Activated CD4-positive, alpha-beta T cell treated with anti-CD3 and anti-CD28 coated beads, Interleukin-2, amount 50 U/mL, for 16 hours (primary cell): ENCODE measurements at regions not wholly inside any gene's neighbourhood (a gene's known extent, or its start where the extent isn't known, plus 50 kb on each side); places are given as distances from the start of the nearest gene placed in this dataset.
"Not testable (repeated sequence)": the region's sequence is repeated elsewhere in the genome, so short reads cannot be mapped to it uniquely, and the experiment has no call there.

ENCODE experiments used
- DNase-seq: peaks from one replicate; pipeline ENCODE4 v3.0.0-alpha.2; 2020

- no peak for DNase-seq
Observed at GRCh38 chr13:70612881-70613280, 504.6 kb upstream of the KLHL1 start.

- DNase-seq = no peak
Observed at GRCh38 chr13:70604448-70604847, 496.2 kb upstream of the KLHL1 start.

- no peak for DNase-seq
Observed at GRCh38 chr13:70593716-70594115, 485.5 kb upstream of the KLHL1 start.

GRCh38 chr13:70585109-70585508 lies 476.9 kb upstream of the KLHL1 start:
- DNase-seq = no peak

- DNase-seq = no peak
Observed at GRCh38 chr13:70580825-70581224, 472.6 kb upstream of the KLHL1 start.

GRCh38 chr13:70579941-70580340 lies 471.7 kb upstream of the KLHL1 start:
- DNase-seq = no peak

GRCh38 chr13:70571221-70571620 lies 463.0 kb upstream of the KLHL1 start:
- no peak for DNase-seq

- DNase-seq = peak; percentile 18
Observed at GRCh38 chr13:70568571-70568970, 460.3 kb upstream of the KLHL1 start.

- no peak for DNase-seq
Observed at GRCh38 chr13:70544706-70545105, 436.5 kb upstream of the KLHL1 start.

GRCh38 chr13:70541451-70541850 lies 433.2 kb upstream of the KLHL1 start:
- DNase-seq = no peak

GRCh38 chr13:70534466-70534865 lies 426.2 kb upstream of the KLHL1 start:
- no peak for DNase-seq

- DNase-seq = no peak
Observed at GRCh38 chr13:70529652-70530051, 421.4 kb upstream of the KLHL1 start.

- DNase-seq = no peak
Observed at GRCh38 chr13:70527599-70527998, 419.3 kb upstream of the KLHL1 start.

- DNase-seq = no peak
Observed at GRCh38 chr13:70523622-70524021, 415.4 kb upstream of the KLHL1 start.

- no peak for DNase-seq
Observed at GRCh38 chr13:70520275-70521036, 412.2 kb upstream of the KLHL1 start.

GRCh38 chr13:70518081-70518480 lies 409.8 kb upstream of the KLHL1 start:
- no peak for DNase-seq

- DNase-seq = no peak
Observed at GRCh38 chr13:70516226-70516625, 408.0 kb upstream of the KLHL1 start.

- not testable (repeated sequence) for DNase-seq
Observed at GRCh38 chr13:70511861-70512417, 403.7 kb upstream of the KLHL1 start.

- DNase-seq = no peak
Observed at GRCh38 chr13:70505809-70506208, 397.6 kb upstream of the KLHL1 start.

- DNase-seq = no peak
Observed at GRCh38 chr13:70502944-70503343, 394.7 kb upstream of the KLHL1 start.

GRCh38 chr13:70490320-70490935 lies 382.2 kb upstream of the KLHL1 start:
- DNase-seq = no peak

- DNase-seq = no peak
Observed at GRCh38 chr13:70484931-70485330, 376.7 kb upstream of the KLHL1 start.

GRCh38 chr13:70483599-70484276 lies 375.5 kb upstream of the KLHL1 start:
- DNase-seq = no peak

- DNase-seq = no peak
Observed at GRCh38 chr13:70473907-70474306, 365.7 kb upstream of the KLHL1 start.
